ENCODE measurements at regions not wholly inside any gene's neighbourhood (a gene's known extent, or its start where the extent isn't known, plus 50 kb on each side); places are given as distances from the start of the nearest gene placed in this dataset.

GRCh38 chr12:33617218-33617617, 177.6 kb upstream of the SYT10 start:
- TF ChIP-seq, protein P1, sequence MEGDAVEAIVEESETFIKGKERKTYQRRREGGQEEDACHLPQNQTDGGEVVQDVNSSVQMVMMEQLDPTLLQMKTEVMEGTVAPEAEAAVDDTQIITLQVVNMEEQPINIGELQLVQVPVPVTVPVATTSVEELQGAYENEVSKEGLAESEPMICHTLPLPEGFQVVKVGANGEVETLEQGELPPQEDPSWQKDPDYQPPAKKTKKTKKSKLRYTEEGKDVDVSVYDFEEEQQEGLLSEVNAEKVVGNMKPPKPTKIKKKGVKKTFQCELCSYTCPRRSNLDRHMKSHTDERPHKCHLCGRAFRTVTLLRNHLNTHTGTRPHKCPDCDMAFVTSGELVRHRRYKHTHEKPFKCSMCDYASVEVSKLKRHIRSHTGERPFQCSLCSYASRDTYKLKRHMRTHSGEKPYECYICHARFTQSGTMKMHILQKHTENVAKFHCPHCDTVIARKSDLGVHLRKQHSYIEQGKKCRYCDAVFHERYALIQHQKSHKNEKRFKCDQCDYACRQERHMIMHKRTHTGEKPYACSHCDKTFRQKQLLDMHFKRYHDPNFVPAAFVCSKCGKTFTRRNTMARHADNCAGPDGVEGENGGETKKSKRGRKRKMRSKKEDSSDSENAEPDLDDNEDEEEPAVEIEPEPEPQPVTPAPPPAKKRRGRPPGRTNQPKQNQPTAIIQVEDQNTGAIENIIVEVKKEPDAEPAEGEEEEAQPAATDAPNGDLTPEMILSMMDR (IDR thresholded peaks at IDR 0.05; ENCODE audit: poor library complexity, severe bottlenecking) = no peak
- no peak for TF ChIP-seq POLR2AphosphoS5 (IDR thresholded peaks at IDR 0.05)
- TF ChIP-seq EP300 (conservative IDR thresholded peaks at IDR 0.05; ENCODE audit: poor library complexity, severe bottlenecking) = no peak
- TF ChIP-seq MXI1 (conservative IDR thresholded peaks at IDR 0.05; ENCODE audit: poor library complexity, severe bottlenecking) = no peak
- TF ChIP-seq REST (IDR thresholded peaks at IDR 0.05; ENCODE audit: borderline replicate concordance) = no peak
- no peak for TF ChIP-seq RAD21 (conservative IDR thresholded peaks at IDR 0.05)
- no peak for TF ChIP-seq SMC3 (conservative IDR thresholded peaks at IDR 0.05; ENCODE audit: poor library complexity)

All from neural cell (in vitro differentiated cells).